ENCODE measurements at regions not wholly inside any gene's neighbourhood (a gene's known extent, or its start where the extent isn't known, plus 50 kb on each side); places are given as distances from the start of the nearest gene placed in this dataset.

GRCh38 chr12:75943730-75944096, 87.9 kb downstream of the PHLDA1 start:
- TF ChIP-seq CTCF (IDR thresholded peaks at IDR 0.05) (no peak), POLR2A (IDR thresholded peaks at IDR 0.05) (no peak), EP300 (IDR thresholded peaks at IDR 0.05) (no peak)
